HG03439 (cell line): ENCODE measurements at regions not wholly inside any gene's neighbourhood (a gene's known extent, or its start where the extent isn't known, plus 50 kb on each side); places are given as distances from the start of the nearest gene placed in this dataset.
"Not testable (repeated sequence)": the region's sequence is repeated elsewhere in the genome, so short reads cannot be mapped to it uniquely, and the experiment has no call there.

Source experiments
- ATAC-seq: cut with Tn5 transposase; IDR thresholded peaks from one replicate; pipeline ENCODE4 v1.9.1; 2021; ENCODE audit warnings: mild to moderate bottlenecking, moderate library complexity; ENCODE audit not compliant: unreplicated experiment

GRCh38 chr7:130789436-130789835, 55.4 kb upstream of the KLF14 start:
- no peak for ATAC-seq

- no peak for ATAC-seq
Measured at GRCh38 chr7:130791746-130792145, 57.7 kb upstream of the KLF14 start.

- ATAC-seq: no peak
Measured at GRCh38 chr7:130793855-130794618, 60.0 kb upstream of the KLF14 start.

GRCh38 chr7:130794619-130794922, 60.6 kb upstream of the KLF14 start:
- ATAC-seq: no peak

GRCh38 chr7:130796425-130796824, 62.4 kb upstream of the KLF14 start:
- ATAC-seq: not testable (repeated sequence)

GRCh38 chr7:130803127-130803526, 69.1 kb upstream of the KLF14 start:
- ATAC-seq: no peak

GRCh38 chr7:130804220-130804619, 70.2 kb upstream of the KLF14 start:
- no peak for ATAC-seq

GRCh38 chr7:130812819-130813218, 78.8 kb upstream of the KLF14 start:
- ATAC-seq: not testable (repeated sequence)

- no peak for ATAC-seq
Measured at GRCh38 chr7:130814778-130815335, 80.8 kb upstream of the KLF14 start.

GRCh38 chr7:130818056-130818455, 84.0 kb upstream of the KLF14 start:
- no peak for ATAC-seq

GRCh38 chr7:130821864-130822263, 87.9 kb upstream of the KLF14 start:
- no peak for ATAC-seq

GRCh38 chr7:130822642-130823041, 88.6 kb upstream of the KLF14 start:
- ATAC-seq: no peak

GRCh38 chr7:130823060-130823459, 89.1 kb upstream of the KLF14 start:
- ATAC-seq: no peak

GRCh38 chr7:130825819-130826218, 91.8 kb upstream of the KLF14 start:
- no peak for ATAC-seq

GRCh38 chr7:130829415-130829814, 95.4 kb upstream of the KLF14 start:
- no peak for ATAC-seq

GRCh38 chr7:130831322-130831721, 97.3 kb upstream of the KLF14 start:
- ATAC-seq: no peak

GRCh38 chr7:130831817-130832481, 97.9 kb upstream of the KLF14 start:
- ATAC-seq: no peak

- no peak for ATAC-seq
Measured at GRCh38 chr7:130838738-130839137, 104.7 kb upstream of the KLF14 start.

GRCh38 chr7:130840599-130840998, 106.6 kb upstream of the KLF14 start:
- ATAC-seq: no peak

GRCh38 chr7:130841416-130841815, 107.4 kb upstream of the KLF14 start:
- ATAC-seq: no peak

GRCh38 chr7:130843703-130844102, 109.7 kb upstream of the KLF14 start:
- ATAC-seq: no peak

GRCh38 chr7:130844811-130845580, 111.0 kb upstream of the KLF14 start:
- ATAC-seq: no peak
